HPDE6-E6E7 (cell line): ENCODE measurements at regions not wholly inside any gene's neighbourhood (a gene's known extent, or its start where the extent isn't known, plus 50 kb on each side); places are given as distances from the start of the nearest gene placed in this dataset.
A peak's percentile ranks its signal among the peaks of the same experiment; 100 is the strongest.

Experiments
- DNase-seq: peaks from one replicate; pipeline ENCODE4 v3.0.0; 2011; ENCODE audit warnings: missing footprints; ENCODE audit errors: extremely low spot score

GRCh38 chr2:60295636-60295962 lies 257.9 kb downstream of the BCL11A start:
- DNase-seq, result no peak

GRCh38 chr2:60294901-60295635 lies 258.4 kb downstream of the BCL11A start:
- DNase-seq, result no peak

DNA sequence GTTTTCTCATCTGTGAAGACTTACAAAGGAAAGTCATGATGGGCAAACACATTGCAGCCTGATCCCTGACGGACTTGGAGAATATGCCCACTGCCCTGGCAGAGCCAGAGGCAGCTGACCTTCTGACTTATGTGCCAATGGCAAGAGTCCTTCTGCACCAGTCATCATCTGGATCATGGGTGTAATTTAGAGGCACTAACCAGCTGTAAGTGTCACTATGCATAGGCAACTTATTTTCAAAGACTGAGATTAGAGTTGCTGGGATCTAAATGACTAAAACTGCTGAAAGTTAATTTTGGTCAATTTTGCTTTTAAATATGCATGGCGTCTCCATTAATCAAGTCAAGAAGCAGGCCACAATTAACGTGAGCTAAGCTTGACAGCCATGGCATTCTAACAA lies 261.2 kb downstream of the BCL11A start:
- no peak for DNase-seq

DNA sequence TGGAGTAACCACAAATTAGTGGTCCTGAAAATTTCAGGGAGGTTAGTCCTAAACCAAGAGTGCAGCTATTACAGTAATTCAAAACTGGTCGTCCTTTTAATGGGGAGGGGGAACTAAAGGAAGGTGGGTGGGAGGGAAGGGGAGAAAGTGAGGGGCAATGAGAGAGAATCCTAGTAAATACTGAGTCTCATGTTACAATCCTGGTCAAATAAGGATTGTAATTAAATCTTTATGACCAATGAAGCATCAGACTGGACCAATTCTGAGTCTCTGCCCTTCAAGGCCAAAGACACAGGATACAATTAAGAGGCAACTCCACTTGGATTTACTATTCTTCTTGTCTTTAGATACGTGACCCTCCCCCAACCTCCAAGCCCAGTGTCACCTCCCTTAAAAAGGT lies 262.9 kb downstream of the BCL11A start:
- DNase-seq, result no peak

DNA sequence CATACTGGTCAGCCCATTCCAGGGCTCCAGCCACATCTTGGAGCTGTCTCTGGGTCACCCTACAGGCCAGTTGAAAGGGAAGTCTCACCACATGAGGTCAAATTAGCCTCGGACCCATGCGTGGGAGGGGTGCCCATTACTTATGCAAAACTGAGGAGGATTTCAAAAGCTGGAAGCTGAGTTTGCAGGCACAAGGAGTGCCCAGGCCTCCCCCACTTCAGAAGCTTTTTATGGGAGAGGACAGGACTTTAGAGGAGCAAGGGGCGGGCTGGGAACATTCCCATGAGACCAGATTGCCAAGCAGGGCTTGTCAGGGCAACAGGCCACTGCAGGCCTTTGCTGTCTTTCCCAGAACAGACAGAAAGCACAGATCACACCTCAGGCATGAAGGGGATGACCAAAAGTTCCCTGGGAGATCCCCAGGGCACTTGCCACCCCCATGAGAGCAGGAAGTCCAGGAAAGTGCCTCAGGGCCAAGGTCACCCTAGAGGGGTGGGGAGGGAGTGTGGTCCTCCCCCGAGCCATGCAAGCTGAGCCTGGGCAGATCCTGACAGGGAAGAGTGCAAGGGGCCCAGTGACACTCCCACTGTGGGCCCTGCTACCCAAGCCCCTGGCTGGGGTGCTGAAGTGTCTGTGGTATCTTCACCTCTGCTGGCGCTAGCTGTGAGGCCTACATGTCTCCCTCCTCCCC lies 267.7 kb downstream of the BCL11A start:
- peak; percentile 38 for DNase-seq

GRCh38 chr2:60283626-60284025 lies 269.8 kb downstream of the BCL11A start:
- DNase-seq, result no peak

- no peak for DNase-seq
Observed at GRCh38 chr2:60282886-60283285, 270.6 kb downstream of the BCL11A start.

DNA sequence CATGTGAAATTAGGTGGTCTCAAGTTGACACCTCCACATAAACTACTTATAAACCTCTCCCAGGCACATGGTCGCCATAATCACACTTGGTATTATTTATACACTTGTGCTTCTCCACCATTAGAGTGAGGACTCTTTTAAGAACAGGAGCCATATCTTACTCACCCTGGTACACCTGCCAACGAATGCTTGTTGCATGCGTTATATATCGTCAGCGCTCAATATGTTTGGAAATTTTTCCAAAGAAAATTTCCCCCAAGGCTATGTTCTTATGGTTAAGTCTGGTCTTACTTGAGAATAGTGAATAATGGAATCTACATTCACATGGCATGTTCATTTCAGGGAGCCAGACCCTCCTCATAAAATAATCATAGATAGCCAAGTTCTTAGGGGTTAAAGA lies 271.7 kb downstream of the BCL11A start:
- DNase-seq, result no peak

DNA sequence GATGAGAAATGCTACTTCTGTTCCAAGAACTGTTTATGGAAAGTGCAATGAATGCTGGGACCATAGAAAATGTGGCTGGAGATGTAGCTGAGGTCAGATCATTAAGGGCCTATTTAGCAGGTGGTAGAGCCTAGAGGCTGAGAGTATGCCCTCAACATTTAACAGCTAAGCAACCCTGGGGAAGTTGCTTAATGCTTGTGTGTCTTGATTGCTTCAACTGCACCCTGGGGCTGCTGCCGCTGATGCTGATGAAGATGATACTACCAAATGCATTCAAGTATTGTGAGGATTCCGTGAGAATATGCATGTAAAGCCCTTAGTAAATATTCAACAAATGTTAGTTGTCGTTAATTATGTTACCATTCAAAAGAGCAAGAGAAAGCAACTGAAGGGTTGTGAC lies 273.2 kb downstream of the BCL11A start:
- no peak for DNase-seq

DNA sequence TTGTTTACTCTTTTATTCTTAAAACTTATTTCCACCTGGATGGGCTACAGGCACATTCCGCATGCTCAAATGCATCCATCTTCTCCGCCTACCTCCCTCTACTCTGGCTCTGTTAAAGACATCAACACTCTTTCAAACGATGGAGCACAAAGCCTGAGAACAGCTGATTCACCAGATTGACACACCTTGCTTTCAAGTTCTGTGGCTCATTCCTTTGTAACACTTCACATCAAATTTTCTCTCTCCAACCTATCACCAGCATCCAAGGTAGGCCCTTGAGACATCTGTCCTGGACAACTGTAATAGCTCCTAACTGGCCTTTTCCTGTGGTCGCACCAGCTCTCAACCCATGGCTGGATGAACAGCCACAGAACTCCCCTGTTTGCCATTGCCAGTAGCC lies 274.5 kb downstream of the BCL11A start:
- DNase-seq, result no peak

GRCh38 chr2:60275958-60276357 lies 277.5 kb downstream of the BCL11A start:
- no peak for DNase-seq

GRCh38 chr2:60273836-60274235 lies 279.6 kb downstream of the BCL11A start:
- DNase-seq, result no peak

DNA sequence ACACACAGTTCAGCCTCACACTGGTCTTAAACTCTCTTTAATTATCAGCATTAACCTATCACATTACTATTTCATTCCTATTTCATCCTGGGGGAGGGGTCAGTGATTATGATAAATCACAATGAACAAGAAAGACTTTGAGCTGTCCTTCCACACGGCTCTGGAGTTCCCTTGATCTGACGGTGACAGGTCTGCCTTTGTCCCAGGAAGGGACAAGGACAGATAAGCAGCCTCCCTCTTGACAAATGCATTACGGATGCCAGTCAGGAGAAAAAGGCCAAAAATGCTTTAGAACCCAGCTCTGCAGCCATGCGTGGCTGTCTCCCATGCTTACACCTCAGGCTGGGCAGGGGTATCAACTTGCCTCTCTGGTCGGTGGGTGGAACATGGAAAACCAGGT lies 281.7 kb downstream of the BCL11A start:
- no peak for DNase-seq

DNA sequence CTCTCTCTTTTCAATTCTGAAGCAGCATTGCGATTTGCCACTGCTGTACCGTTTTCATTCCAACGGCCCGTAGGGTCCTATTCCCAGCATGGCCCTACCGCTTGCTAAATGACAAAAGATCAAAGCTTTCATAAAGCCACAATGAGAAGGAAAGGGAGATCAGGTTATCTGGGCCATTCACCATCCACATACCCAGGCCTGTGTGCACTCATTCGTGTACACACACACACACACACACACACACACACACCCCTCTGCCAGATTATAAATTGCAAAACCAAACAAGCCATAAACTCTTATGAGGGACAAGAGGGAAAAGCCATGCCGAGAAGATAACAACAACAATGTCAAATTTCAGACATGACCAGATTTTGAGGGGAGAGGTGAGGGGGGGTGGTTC lies 282.3 kb downstream of the BCL11A start:
- DNase-seq, result no peak

DNA sequence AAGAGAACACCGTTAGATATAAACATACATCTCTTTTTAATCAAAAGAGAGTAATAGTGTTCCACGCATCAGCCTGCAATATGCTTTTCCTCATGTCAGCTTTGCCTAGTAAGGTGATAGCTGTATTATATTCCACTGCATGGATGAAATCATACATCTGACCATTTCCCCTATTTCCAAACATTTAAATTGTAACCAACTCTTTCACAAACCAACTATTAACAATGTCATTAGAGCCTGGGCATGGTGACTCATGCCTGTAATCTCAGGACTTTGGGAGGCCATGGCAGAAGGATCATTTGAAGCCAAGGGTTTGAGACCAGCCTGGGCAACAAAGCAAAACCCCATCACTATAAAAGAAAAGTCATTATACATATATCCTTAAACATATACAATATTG lies 284.8 kb downstream of the BCL11A start:
- no peak for DNase-seq

GRCh38 chr2:60268032-60268431 lies 285.4 kb downstream of the BCL11A start:
- no peak for DNase-seq

DNA sequence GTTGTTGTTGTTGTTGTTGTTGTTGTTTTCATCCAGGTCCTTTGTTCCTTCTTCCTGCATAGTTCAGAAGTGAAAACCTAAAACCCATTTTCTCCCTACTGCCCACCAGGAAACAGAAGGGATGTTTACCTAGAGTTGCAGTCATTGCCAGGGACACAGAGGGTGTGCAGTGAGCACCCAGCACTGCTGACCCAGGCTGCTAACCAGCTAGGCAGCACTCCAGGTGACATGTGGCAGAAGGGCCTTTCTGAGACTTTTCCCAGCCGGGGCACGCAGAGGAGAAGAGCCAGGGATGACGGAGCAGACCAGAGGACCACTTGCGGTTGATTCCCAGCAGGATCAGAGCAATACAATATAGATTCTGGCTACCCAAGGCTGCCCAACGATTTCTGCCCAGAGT lies 286.3 kb downstream of the BCL11A start:
- DNase-seq, result no peak

GRCh38 chr2:60262178-60262577 lies 291.3 kb downstream of the BCL11A start:
- no peak for DNase-seq

DNA sequence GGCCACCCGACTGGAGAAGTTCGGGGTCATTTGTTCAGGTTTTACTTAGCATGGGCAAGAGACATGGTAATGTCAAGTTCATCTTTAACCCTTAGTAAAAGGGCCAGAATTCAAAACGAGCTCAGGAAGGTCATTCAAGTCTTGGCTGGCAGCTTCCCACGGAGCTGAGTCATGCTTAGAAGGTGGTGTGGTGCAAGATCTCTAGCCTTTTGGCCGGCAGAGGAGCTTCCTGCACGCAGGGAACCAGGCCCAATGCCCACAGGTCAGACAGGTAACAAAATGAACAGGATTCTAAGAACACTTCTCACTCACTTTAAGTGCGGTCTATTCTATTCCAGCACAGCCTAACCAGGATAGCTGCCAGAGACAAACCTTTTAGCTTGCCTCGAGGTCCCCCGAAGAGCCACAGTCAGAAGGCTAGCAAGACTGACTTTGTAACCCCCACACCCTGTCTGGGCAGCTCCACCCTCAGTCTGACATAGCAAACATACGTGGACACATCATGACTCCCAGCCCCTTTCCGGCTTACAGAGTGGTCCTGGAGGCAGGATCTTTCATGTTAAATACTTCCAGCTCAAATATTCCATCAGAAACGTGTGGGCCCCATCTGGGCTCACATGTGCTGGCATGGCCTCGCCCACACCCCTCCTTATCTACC lies 292.7 kb downstream of the BCL11A start:
- DNase-seq, result peak; percentile 81

GRCh38 chr2:60259781-60260180 lies 293.7 kb downstream of the BCL11A start:
- DNase-seq, result no peak

DNA sequence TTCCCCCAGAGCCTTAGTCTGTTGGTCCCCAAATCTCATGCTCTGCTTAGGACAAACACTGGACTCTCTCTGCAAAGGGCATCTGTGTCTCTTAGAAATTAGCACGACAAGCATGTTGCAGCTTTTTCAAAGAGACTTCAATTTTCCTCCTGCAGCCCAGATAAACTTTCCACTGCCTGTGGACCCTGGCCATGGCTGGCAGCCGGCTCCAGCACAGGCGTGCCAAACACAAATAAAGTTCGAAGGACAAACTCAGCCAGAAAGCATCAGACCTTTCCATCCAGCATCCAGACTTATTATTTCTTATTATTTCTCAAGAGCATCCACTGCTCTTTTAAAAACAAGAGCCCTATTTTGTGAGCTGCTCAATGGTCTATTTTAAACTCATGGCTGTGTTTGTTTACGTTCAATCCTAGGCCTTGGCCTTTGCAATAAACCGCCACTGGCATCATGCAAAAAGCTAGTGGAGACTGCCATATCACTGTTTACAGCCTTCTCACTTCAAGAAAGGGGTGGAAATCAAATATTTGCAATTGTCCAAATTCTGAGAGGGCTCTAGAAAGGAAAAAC lies 300.8 kb downstream of the BCL11A start:
- no peak for DNase-seq

DNA sequence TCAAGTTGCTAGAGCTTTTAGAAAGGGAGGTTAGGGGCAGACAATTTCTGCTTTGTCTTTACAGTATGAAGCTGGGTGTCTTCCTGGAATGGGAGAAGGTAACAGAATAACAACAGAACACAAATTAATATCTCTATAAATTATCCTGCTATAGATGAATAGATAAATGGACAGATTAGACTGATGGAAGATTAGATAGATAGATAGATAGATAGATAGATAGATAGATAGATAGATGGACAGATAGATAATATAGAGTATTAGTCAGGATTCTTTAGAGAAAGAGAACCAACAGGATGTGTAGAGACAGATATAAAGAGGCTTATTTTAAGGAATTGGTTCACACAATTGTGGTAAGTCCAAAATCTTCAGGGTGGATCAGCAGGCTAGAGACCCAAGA lies 302.2 kb downstream of the BCL11A start:
- DNase-seq, result no peak

GRCh38 chr2:60249879-60250278 lies 303.6 kb downstream of the BCL11A start:
- no peak for DNase-seq
